Endothelial cell of umbilical vein (primary cell): ENCODE measurements at regions not wholly inside any gene's neighbourhood (a gene's known extent, or its start where the extent isn't known, plus 50 kb on each side); places are given as distances from the start of the nearest gene placed in this dataset.

ENCODE experiments used
- BruUV-seq: library from RNA; stranded (reverse); fragments of 400-500 nt; replicated peaks from 2 replicates; lab custom pipeline; 2021; lab: Mats Ljungman, UMichigan
- CTCF ChIA-PET: fragments of 300-600, 350-600 bp; sonication (Branson Sonifier 250); formaldehyde crosslinking; loops from one replicate; lab custom pipeline; 2021; ENCODE audit warnings: antibody characterized with exemption, inconsistent platforms; lab: Charles Lee
- POLR2A ChIA-PET: fragments of 300-600, 350-600 bp; sonication (Branson Sonifier 250); formaldehyde crosslinking; loops from one replicate; lab custom pipeline; 2021; ENCODE audit warnings: antibody characterized with exemption, inconsistent platforms; lab: Charles Lee
- DNase-seq: peaks from one replicate; pipeline ENCODE4 v3.0.0-alpha.2; 2011; ENCODE audit warnings: low read depth, low spot score
- FAIRE-seq: peaks from 2 replicates; lab custom pipeline; 2011; peaks lifted over from hg19 to GRCh38; lab: Jason Lieb, UNC
- H2AFZ ChIP-seq: 2 replicates; pipeline ENCODE4 v1.6.0; 2012; ENCODE audit warnings: low read depth, low read length, control low read depth, inconsistent platforms
- H3K27ac ChIP-seq: 2 replicates; pipeline ENCODE4 v1.5.1; 2011; ENCODE audit warnings: low read depth, mild to moderate bottlenecking, control low read depth, low read length, moderate library complexity; ENCODE audit not compliant: insufficient read depth
- H3K27me3 ChIP-seq, 2 experiments: 2 replicates each; pipeline versions ENCODE4 v1.6.0 to v1.6.1; 2011; ENCODE audit warnings: low read length in 2 of 2, mixed read lengths in 1 of 2; ENCODE audit not compliant: control insufficient read depth in 2 of 2, insufficient read depth in 2 of 2
- H3K36me3 ChIP-seq, 2 experiments: 2 replicates in 1 of 2; 3 replicates in 1 of 2; pipeline ENCODE4 v1.5.1; 2011; ENCODE audit warnings: low read length in 2 of 2, mild to moderate bottlenecking in 1 of 2, moderate library complexity in 1 of 2; ENCODE audit not compliant: control insufficient read depth in 2 of 2, insufficient read depth in 2 of 2; ENCODE audit errors: extremely low read depth in 1 of 2
- H3K4me1 ChIP-seq: 3 replicates; pipeline ENCODE4 v1.5.1; 2011; ENCODE audit warnings: mild to moderate bottlenecking, low read length; ENCODE audit not compliant: control insufficient read depth, insufficient read depth; ENCODE audit errors: extremely low read depth
- H3K4me2 ChIP-seq: 2 replicates; pipeline ENCODE4 v1.6.1; 2011; ENCODE audit warnings: low read length, control low read depth, mixed read lengths; ENCODE audit not compliant: insufficient read depth
- H3K4me3 ChIP-seq, 3 experiments: fragments of 200-600 bp in 1 of 3; sonication (generic), shearing (Covaris generic) in 1 of 3; replicated peaks in 1 of 3; 2 replicates each; pipeline ENCODE4 v1.5.1; 2011 to 2016; ENCODE audit warnings: control low read depth in 3 of 3, low read length in 3 of 3, mild to moderate bottlenecking in 2 of 3, inconsistent platforms in 1 of 3, low read depth in 1 of 3, moderate library complexity in 1 of 3; ENCODE audit not compliant: insufficient read depth in 1 of 3
- H3K79me2 ChIP-seq: 2 replicates; pipeline ENCODE4 v1.6.0; 2012; ENCODE audit warnings: low read length, inconsistent platforms; ENCODE audit not compliant: control insufficient read depth, insufficient read depth
- H3K9ac ChIP-seq: replicated peaks from 2 replicates; pipeline ENCODE3; 2011; ENCODE audit warnings: low read length, control low read depth; ENCODE audit not compliant: insufficient read depth; ENCODE audit errors: extremely low read depth
- H3K9me1 ChIP-seq: replicated peaks from 3 replicates; pipeline ENCODE4 v1.6.0; 2011; ENCODE audit warnings: mild to moderate bottlenecking, low read length; ENCODE audit not compliant: control insufficient read depth, insufficient read depth; ENCODE audit errors: extremely low read depth
- H3K9me3 ChIP-seq: replicated peaks from 2 replicates; pipeline ENCODE4 v1.5.1; 2012; ENCODE audit warnings: low read length, inconsistent platforms; ENCODE audit not compliant: control insufficient read depth, insufficient read depth
- H4K20me1 ChIP-seq: replicated peaks from 2 replicates; pipeline ENCODE3; 2011; ENCODE audit warnings: mild to moderate bottlenecking, low read length; ENCODE audit not compliant: control insufficient read depth, insufficient read depth; ENCODE audit errors: extremely low read depth
- EZH2 ChIP-seq: IDR thresholded peaks from 2 replicates; pipeline ENCODE4 v1.6.1; 2012; ENCODE audit warnings: borderline replicate concordance, low read depth, mild to moderate bottlenecking, moderate library complexity, low read length, inconsistent platforms; ENCODE audit not compliant: severe bottlenecking
- FOS ChIP-seq: IDR thresholded peaks from 2 replicates; pipeline ENCODE4 v1.6.1; 2011; ENCODE audit warnings: mild to moderate bottlenecking, low read length, moderate library complexity, borderline replicate concordance; ENCODE audit not compliant: insufficient read depth
- GATA2 ChIP-seq: IDR thresholded peaks from 2 replicates; pipeline ENCODE4 v1.7.0; 2011; ENCODE audit warnings: low read depth, mild to moderate bottlenecking, moderate library complexity, mixed read lengths, low read length; ENCODE audit not compliant: insufficient read length, insufficient read depth
- JUN ChIP-seq: IDR thresholded peaks from 2 replicates; pipeline ENCODE4 v1.6.1; 2011; ENCODE audit warnings: borderline replicate concordance, low read depth; ENCODE audit not compliant: insufficient read length, insufficient read depth
- MAX ChIP-seq: IDR thresholded peaks from 2 replicates; pipeline ENCODE4 v1.6.1; 2011; ENCODE audit not compliant: insufficient read depth, insufficient read length
- MYC ChIP-seq: IDR thresholded peaks from one replicate; pipeline ENCODE4 v1.6.1; 2011; ENCODE audit warnings: mild to moderate bottlenecking, low read depth, low read length
- POLR2A ChIP-seq: IDR thresholded peaks from 2 replicates; pipeline ENCODE4 v1.6.1; 2012; ENCODE audit warnings: low read depth, mild to moderate bottlenecking, control low read depth, low read length
- POLR2AphosphoS5 ChIP-seq: IDR thresholded peaks from 2 replicates; pipeline ENCODE4 v1.6.1; 2012; ENCODE audit warnings: low read depth, mild to moderate bottlenecking, control low read depth, low read length, moderate library complexity; ENCODE audit not compliant: insufficient read depth
- dilution Hi-C: fragments of 300-500 bp; cut with MboI; formaldehyde crosslinking; loops from one replicate; pipeline ENCODE4 v1.15.0; 2019; ENCODE audit warnings: low sequenced_read_pairs; ENCODE audit not compliant: extremely low pct_ligation_motif_present
- intact Hi-C: fragments of 100-400 bp; cut with micrococcal nuclease; formaldehyde crosslinking; loops from one replicate; pipeline ENCODE4 v1.10.0; 2022
- TF ChIP-seq, protein P1 (sequence below), 2 donors: IDR thresholded peaks; 1 replicate in 1 of 2; 2 replicates in 1 of 2; pipeline ENCODE4 v1.5.1; 2011; ENCODE audit warnings: low read length in 2 of 2, mild to moderate bottlenecking in 2 of 2, moderate library complexity in 2 of 2, control low read depth in 1 of 2, inconsistent platforms in 1 of 2, low read depth in 1 of 2; ENCODE audit not compliant: insufficient read depth in 1 of 2; ENCODE audit errors: extremely low read depth in 1 of 2

GRCh38 chr21:14602382-14602958 lies 56.4 kb upstream of the SAMSN1 start:
- no peak for DNase-seq
- intact Hi-C loops (loop anchor here (2.0 kb wide), 1 partner anchor 56 kb away; the partner anchor contains the start of gene SAMSN1), dilution Hi-C loops (no loop called here)
- Histone ChIP-seq H3K4me3 (no peak overlapping the region), H3K9me3 (no peaks in the 10 kb centered on the region), H3K9me1 (no peaks in the 10 kb centered on the region), H2AFZ (peak overlapping the region; percentile 53), H3K79me2 (no peaks in the 10 kb centered on the region), H3K4me1 (peaks cover 15% of the 10 kb centered on the region), H4K20me1 (no peaks in the 10 kb centered on the region), H3K27me3 (no peaks in the 10 kb centered on the region), H3K27ac (peak overlapping the region; percentile 57), H3K36me3 (no peaks in the 10 kb centered on the region), H3K4me2 (peak overlapping the region; percentile 81), H3K9ac (no peak overlapping the region)
- FAIRE-seq = no peak
- no TSS peak for BruUV-seq
- no peak for TF ChIP-seq POLR2A
- no peak for TF ChIP-seq MAX
- TF ChIP-seq GATA2 = no peak
- TF ChIP-seq MYC = no peak
- ChIA-PET POLR2A (no interaction called here), CTCF (interaction anchor here (0.7 to 1.8 kb wide), 6 partner anchors 11 to 135 kb away, joined by 3 to 11 read pairs (median 3); no protein-coding TSS in a partner anchor)

DNA sequence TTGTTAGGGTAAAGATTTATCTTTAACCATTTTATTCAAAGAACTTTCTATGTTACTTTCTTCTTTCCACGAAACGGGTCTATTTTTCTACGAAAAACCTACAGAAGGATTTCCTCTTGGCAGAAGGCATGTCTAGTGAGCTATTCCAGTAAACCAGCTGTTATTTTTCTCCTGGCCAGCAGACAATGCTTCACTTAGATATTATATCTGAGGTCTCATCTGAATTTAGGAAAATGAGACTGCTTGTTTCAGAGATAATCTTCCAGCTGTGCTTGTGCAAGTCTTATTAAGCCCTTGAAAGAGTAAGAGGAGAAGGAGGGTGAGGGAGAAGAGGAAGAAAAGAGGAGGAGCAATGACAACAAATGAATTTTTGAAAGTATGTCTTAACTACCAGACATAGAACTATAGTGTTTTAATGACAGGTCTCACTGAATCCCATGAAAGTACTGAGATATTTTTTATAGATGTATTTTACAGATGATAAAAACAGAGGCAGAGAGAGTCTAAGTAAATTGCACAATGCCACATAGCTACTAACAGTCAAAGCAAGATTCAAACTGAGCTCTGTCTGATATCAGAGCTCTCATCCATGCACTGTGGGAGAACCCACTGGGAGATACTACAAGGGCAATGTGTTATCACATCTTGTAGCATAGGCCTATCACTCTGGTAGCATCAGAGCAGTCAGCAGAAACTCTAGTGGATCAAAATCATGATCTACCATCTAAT lies 54.6 kb upstream of the SAMSN1 start:
- H3K4me1 ChIP-seq = peaks cover 15% of the 10 kb centered on the region
- H3K36me3 ChIP-seq = no peaks in the 10 kb centered on the region
- no peaks in the 10 kb centered on the region for H3K9me3 ChIP-seq
- H3K4me3 ChIP-seq = no peak overlapping the region
- no peak for TF ChIP-seq POLR2A
- no peak for TF ChIP-seq JUN
- no peak for TF ChIP-seq MAX
- no peak for TF ChIP-seq GATA2
- no peak for TF ChIP-seq EZH2
- TF ChIP-seq FOS = no peak
- TF ChIP-seq POLR2AphosphoS5 = no peak
- TF ChIP-seq, protein P1, sequence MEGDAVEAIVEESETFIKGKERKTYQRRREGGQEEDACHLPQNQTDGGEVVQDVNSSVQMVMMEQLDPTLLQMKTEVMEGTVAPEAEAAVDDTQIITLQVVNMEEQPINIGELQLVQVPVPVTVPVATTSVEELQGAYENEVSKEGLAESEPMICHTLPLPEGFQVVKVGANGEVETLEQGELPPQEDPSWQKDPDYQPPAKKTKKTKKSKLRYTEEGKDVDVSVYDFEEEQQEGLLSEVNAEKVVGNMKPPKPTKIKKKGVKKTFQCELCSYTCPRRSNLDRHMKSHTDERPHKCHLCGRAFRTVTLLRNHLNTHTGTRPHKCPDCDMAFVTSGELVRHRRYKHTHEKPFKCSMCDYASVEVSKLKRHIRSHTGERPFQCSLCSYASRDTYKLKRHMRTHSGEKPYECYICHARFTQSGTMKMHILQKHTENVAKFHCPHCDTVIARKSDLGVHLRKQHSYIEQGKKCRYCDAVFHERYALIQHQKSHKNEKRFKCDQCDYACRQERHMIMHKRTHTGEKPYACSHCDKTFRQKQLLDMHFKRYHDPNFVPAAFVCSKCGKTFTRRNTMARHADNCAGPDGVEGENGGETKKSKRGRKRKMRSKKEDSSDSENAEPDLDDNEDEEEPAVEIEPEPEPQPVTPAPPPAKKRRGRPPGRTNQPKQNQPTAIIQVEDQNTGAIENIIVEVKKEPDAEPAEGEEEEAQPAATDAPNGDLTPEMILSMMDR (IDR thresholded peaks at IDR 0.05; ENCODE audit: extremely low read depth in 1 of 2, insufficient read depth in 1 of 2, low read depth in 1 of 2, low read length in 2 of 2) = no peak
- no peak for TF ChIP-seq MYC
- no peaks in the 10 kb centered on the region for H3K9me1 ChIP-seq
- intact Hi-C loops = no loop called here
- dilution Hi-C loops = no loop called here
- ChIA-PET CTCF (interaction anchor here (0.6 to 0.9 kb wide), 2 partner anchors 11 to 111 kb away, joined by 4 read pairs; no protein-coding TSS in a partner anchor), POLR2A (no interaction called here)
- peak; percentile 28 for DNase-seq
- no peaks in the 10 kb centered on the region for H4K20me1 ChIP-seq
- no peaks in the 10 kb centered on the region for H3K27me3 ChIP-seq
- H3K4me2 ChIP-seq = no peak overlapping the region
- no peaks in the 10 kb centered on the region for H3K79me2 ChIP-seq
- no TSS peak for BruUV-seq
- H2AFZ ChIP-seq = peak overlapping the region; percentile 29
- H3K9ac ChIP-seq = no peak overlapping the region
- H3K27ac ChIP-seq = no peak overlapping the region
- no peak for FAIRE-seq
